Body of pancreas (tissue), 4 donors: ENCODE measurements at regions not wholly inside any gene's neighbourhood (a gene's known extent, or its start where the extent isn't known, plus 50 kb on each side); places are given as distances from the start of the nearest gene placed in this dataset.

Source experiments
- POLR2A ChIP-seq, 3 donors: fragments of 450-650 bp; IDR thresholded peaks; one replicate each; pipeline ENCODE4 v1.6.1; 2016; ENCODE audit warnings: antibody characterized with exemption in 3 of 3, mild to moderate bottlenecking in 2 of 3
- TF ChIP-seq, protein P1 (sequence below), 7 experiments: fragments of 450-650 bp in 4 of 7; fragments of 200-600 bp in 3 of 7; sonication (generic) in 3 of 7; IDR thresholded peaks; one replicate each; pipeline ENCODE4 v1.5.1; 2016 to 2019; ENCODE audit warnings: antibody characterized with exemption in 7 of 7

DNA sequence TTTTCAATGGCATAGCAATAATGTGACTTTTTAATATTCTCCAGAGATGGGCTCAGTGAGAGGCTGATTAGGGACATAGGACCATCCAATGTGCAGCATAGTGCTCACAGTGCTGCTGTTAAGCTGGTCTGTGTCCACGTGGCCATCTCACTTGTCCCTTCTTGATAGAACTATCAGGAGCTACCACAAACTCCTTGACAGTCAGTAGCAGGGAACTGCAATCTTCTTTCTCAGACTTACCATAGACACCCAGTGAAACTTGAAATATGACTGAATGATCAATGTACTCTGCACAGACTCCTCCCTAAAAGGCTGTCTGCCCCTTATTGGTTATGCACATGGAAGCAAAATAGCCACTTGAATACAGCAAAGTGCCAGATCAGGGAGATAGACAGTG is 64.5 kb upstream of the WARS2 start:
- TF ChIP-seq, protein P1, sequence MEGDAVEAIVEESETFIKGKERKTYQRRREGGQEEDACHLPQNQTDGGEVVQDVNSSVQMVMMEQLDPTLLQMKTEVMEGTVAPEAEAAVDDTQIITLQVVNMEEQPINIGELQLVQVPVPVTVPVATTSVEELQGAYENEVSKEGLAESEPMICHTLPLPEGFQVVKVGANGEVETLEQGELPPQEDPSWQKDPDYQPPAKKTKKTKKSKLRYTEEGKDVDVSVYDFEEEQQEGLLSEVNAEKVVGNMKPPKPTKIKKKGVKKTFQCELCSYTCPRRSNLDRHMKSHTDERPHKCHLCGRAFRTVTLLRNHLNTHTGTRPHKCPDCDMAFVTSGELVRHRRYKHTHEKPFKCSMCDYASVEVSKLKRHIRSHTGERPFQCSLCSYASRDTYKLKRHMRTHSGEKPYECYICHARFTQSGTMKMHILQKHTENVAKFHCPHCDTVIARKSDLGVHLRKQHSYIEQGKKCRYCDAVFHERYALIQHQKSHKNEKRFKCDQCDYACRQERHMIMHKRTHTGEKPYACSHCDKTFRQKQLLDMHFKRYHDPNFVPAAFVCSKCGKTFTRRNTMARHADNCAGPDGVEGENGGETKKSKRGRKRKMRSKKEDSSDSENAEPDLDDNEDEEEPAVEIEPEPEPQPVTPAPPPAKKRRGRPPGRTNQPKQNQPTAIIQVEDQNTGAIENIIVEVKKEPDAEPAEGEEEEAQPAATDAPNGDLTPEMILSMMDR (IDR thresholded peaks at IDR 0.05), result no peak
- TF ChIP-seq POLR2A (IDR thresholded peaks at IDR 0.05), result no peak
